WI38 (cell line): ENCODE measurements at regions not wholly inside any gene's neighbourhood (a gene's known extent, or its start where the extent isn't known, plus 50 kb on each side); places are given as distances from the start of the nearest gene placed in this dataset.
"Not testable (repeated sequence)": the region's sequence is repeated elsewhere in the genome, so short reads cannot be mapped to it uniquely, and the experiment has no call there.

Experiments
- H3K4me3 ChIP-seq: 2 replicates; pipeline ENCODE4 v1.5.1; 2011; ENCODE audit warnings: low read depth, mild to moderate bottlenecking, control low read depth, low read length
- TF ChIP-seq, protein P1 (sequence below): IDR thresholded peaks from 2 replicates; pipeline ENCODE4 v1.5.1; 2012; ENCODE audit warnings: low read depth, mild to moderate bottlenecking, control low read depth, low read length

DNA sequence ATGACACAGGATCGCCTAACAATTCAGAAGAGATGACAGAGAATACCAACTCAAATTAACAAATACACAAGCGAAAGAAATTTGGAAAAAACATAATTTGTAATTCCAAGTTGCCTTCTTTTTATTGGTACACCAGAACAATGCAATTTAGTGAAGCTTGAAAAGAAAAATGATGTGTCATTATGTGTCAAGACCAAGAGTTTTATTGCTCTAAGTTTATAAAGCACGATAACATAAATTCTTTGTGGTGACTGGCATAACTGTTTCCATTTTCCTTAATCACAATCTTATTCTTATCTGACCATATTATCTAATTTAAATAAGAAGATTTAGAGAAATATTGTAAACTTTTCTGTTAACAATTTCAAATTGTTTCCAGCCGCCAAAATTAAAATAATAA lies 273.2 kb upstream of the TECRL start:
- no peak overlapping the region for H3K4me3 ChIP-seq
- TF ChIP-seq, protein P1, sequence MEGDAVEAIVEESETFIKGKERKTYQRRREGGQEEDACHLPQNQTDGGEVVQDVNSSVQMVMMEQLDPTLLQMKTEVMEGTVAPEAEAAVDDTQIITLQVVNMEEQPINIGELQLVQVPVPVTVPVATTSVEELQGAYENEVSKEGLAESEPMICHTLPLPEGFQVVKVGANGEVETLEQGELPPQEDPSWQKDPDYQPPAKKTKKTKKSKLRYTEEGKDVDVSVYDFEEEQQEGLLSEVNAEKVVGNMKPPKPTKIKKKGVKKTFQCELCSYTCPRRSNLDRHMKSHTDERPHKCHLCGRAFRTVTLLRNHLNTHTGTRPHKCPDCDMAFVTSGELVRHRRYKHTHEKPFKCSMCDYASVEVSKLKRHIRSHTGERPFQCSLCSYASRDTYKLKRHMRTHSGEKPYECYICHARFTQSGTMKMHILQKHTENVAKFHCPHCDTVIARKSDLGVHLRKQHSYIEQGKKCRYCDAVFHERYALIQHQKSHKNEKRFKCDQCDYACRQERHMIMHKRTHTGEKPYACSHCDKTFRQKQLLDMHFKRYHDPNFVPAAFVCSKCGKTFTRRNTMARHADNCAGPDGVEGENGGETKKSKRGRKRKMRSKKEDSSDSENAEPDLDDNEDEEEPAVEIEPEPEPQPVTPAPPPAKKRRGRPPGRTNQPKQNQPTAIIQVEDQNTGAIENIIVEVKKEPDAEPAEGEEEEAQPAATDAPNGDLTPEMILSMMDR, result no peak

DNA sequence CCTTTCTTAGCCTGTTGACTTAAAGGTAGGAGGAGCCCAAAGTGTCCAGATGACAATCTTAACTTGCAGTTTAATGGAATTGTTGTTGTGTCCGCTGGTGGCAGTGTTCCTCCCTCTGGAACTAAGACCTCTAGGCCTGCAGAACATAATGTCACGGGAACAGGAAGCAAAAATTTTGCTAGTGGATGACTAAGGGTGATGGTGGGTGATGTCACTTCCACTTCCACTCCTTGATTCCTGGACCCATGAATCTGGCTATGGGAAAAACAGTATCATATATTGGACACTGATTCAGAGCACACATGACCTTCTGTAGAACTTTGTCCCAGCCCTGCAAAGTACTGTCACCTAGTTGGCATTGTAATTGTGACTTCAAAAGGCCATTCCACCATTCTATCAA lies 263.9 kb upstream of the TECRL start:
- H3K4me3 ChIP-seq, result not testable (repeated sequence)

DNA sequence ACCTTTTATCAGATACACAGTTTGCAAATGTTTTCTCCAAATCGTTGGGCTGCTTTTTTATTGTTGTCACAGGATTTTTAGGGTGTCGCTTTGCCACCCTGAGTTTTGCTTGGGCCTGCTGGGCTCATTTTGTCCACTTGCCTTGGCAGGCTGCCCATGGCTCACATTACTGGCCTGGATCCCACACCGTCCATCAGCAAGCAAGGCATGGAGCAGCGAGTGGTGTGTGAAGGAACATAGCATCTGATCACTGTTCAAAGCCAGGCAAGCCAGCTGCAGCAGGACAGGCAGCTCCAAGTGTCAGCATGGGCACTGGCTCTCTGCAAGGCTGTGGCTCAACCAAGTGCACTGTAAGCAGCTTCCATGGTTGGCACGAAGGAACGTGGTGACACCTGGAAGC lies 261.4 kb upstream of the TECRL start:
- H3K4me3 ChIP-seq, result no peak overlapping the region
- TF ChIP-seq, protein P1, result no peak

DNA sequence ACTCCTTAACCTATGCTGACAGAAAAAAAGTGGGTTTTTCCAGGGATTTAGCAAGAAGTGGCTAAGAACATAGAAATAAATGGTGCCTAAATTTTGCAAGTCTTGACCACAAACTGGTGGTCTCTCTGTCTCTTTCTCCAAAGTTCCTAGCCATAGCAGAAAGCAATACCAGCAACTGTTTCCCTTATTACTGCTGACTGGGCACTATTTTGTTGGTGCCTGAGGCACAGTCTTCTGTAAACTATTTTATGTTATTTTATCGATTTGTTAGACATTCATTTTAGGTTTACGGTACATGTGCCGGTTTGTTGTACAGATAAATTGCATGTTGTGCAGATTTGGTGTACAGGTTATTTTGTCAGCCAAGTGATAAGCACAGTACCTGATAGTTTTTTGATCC lies 234.6 kb upstream of the TECRL start:
- TF ChIP-seq, protein P1, result no peak
- no peak overlapping the region for H3K4me3 ChIP-seq

DNA sequence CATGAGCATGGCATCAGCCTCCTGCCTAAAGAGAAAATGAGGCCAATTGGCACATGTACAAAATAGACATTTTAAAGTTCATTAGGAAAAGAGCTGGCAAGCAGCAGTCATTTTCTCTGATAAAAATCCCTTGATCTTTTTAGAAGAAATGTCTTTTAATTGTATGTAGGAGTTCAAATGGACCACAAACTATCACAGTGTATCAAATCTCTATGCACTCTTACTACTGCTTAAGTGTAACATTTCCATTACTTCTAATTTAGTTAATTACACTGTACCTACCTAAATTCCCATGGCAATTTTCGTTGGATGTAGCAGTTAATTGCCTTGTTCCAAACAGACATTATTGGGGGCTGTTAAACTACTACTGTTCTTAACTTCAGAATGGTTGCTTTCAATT lies 233.7 kb upstream of the TECRL start:
- TF ChIP-seq, protein P1, result no peak
- no peak overlapping the region for H3K4me3 ChIP-seq

DNA sequence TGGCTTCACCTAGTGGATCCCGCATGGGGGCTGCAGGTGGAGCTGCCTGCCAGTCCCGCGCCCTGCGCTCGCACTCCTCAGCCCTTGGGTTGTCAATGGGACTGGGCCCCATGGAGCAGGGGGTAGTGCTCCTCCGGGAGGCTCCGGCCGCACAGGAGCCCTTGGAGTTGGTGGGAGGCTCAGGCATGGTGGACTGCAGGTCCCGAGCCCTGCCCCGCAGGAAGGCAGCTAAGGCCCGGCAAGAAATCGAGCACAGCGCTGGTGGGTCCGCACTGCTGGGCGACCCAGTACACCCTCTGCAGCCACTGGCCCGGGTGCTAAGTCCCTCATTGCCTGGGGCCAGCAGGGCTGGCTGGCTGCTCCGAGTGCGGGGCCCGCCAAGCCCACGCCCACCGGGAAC lies 231.2 kb upstream of the TECRL start:
- H3K4me3 ChIP-seq, result not testable (repeated sequence)

DNA sequence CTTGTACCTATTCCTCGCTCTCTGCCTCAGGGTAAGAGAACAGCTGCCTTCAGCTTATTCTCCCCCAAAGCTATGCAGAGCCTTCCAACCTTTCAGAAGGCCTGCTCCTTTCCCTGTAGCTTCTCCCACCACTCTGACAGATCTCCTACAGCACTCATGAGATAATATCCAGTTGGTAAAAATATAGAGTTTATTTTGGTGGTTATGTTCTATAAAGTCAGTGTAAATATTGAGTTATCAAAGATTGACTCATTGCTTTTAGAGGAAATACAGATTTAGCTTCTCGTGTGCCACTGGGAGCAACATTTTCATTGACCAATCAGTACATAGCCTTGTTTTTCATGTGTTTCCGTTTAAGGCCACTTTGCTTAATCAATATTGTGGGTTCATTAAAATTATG lies 216.2 kb upstream of the TECRL start:
- TF ChIP-seq, protein P1, result no peak
- no peak overlapping the region for H3K4me3 ChIP-seq

DNA sequence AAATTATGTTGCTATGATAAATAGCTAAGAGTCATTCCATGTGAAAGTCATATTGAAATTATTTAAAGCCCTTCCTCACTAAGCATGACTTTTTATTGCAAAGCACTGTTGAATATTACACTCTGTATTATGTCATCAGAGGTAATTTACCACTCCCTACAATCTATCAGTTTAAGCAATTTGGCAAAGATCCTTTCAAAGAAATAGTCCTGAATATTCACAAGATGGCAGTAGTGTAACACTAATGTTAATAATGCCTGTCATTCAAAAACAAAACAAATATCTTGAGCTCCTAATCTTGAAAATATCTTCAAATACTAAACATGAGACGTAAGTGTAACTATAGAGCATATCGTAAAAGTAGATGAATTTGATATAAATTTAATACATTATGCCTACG lies 208.6 kb upstream of the TECRL start:
- TF ChIP-seq, protein P1, result no peak
- no peak overlapping the region for H3K4me3 ChIP-seq

DNA sequence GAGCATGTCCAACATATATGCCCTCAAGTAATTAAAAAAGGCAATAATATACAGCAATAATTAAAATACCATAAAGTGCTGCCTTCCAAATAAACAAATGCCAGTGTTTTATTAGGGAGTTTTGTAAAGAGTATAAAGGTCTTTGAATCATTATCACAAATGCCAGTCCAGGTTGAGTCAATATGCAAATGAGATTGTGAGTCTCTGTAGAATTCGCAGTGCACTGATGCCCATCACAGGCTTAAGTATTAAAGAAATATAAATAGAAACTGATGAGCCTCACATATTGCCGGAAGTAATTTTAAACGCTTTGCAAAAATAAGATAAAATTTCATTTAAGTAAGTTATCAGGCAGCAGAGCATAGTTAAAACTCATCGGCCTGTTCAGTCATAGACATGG lies 205.0 kb upstream of the TECRL start:
- H3K4me3 ChIP-seq, result no peak overlapping the region
- TF ChIP-seq, protein P1, result no peak
